OCI-LY1 (cell line): ENCODE measurements at regions not wholly inside any gene's neighbourhood (a gene's known extent, or its start where the extent isn't known, plus 50 kb on each side); places are given as distances from the start of the nearest gene placed in this dataset.

ENCODE experiments used
- CTCF ChIP-seq: fragments of 200-600 bp; sonication (generic), shearing (Covaris generic); IDR thresholded peaks from 2 replicates; pipeline ENCODE4 v1.5.1; 2017; ENCODE audit warnings: mild to moderate bottlenecking, antibody characterized with exemption, low read length, moderate library complexity, mixed read lengths
- EZH2 ChIP-seq: fragments of 200-600 bp; sonication (generic), shearing (Covaris generic); IDR thresholded peaks from 2 replicates; pipeline ENCODE4 v1.8.0; 2017; ENCODE audit warnings: borderline replicate concordance, mixed run types, mild to moderate bottlenecking, antibody characterized with exemption, low read length, moderate library complexity, mixed read lengths

DNA sequence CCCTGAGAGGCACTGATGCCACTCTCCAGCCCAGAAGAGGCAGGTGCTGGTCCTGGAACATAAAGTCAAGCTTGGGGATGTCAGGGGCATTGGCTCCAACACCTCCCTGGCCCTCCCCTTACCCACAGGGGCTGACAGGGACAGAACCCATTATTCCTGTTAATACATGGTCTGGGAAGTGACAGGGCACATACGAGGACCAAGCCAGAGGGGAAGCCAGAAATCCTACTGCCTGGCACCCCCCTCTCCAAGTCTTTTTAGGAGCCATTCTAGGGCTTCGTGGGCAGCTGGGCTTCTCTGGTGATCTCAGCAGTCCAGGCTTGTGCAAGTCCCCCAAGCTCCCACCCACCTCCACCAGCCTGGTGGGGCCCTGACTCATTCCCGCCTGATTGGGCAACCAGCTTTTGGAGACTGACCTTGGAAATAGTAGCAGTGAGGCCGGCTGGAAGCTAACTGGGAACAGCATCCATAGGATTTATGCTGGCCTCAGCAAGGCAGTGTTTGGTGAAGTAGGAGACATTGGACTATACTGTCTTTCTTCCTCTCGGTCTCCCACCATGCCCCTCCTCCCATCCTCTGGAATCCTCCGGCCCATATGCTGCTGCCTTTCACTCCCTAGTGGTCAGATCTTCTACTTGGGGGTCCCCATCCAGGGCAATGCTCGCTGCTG lies 86.4 kb upstream of the HK2 start:
- TF ChIP-seq CTCF (no peak), EZH2 (no peak)
